DMS 273 (cell line): ENCODE measurements at regions not wholly inside any gene's neighbourhood (a gene's known extent, or its start where the extent isn't known, plus 50 kb on each side); places are given as distances from the start of the nearest gene placed in this dataset.
"Not testable (repeated sequence)": the region's sequence is repeated elsewhere in the genome, so short reads cannot be mapped to it uniquely, and the experiment has no call there.

ENCODE experiments used
- DNase-seq: peaks from one replicate; lab custom pipeline; 2025; ENCODE audit not compliant: unreplicated experiment; lab: John Stamatoyannopoulos, UW

- DNase-seq = no peak
These were observed 112.3 kb downstream of the PCSK1 start for GRCh38 chr5:96320797-96321196.

GRCh38 chr5:96319981-96320739 lies 112.9 kb downstream of the PCSK1 start:
- DNase-seq = not testable (repeated sequence)

- DNase-seq = peak; percentile 8
These were observed 114.4 kb downstream of the PCSK1 start for GRCh38 chr5:96318569-96319110.

GRCh38 chr5:96317945-96318344 lies 115.1 kb downstream of the PCSK1 start:
- DNase-seq = no peak

- DNase-seq = no peak
These were observed 116.6 kb downstream of the PCSK1 start for GRCh38 chr5:96316487-96316886.

GRCh38 chr5:96316017-96316416 lies 117.0 kb downstream of the PCSK1 start:
- peak; percentile 35 for DNase-seq

GRCh38 chr5:96315431-96315830 lies 117.6 kb downstream of the PCSK1 start:
- DNase-seq = no peak

GRCh38 chr5:96312383-96312782 lies 120.7 kb downstream of the PCSK1 start:
- DNase-seq = no peak

- not testable (repeated sequence) for DNase-seq
These were observed 126.0 kb downstream of the PCSK1 start for GRCh38 chr5:96307047-96307446.

- no peak for DNase-seq
These were observed 130.8 kb downstream of the PCSK1 start for GRCh38 chr5:96302174-96302738.

- DNase-seq = no peak
These were observed 132.1 kb downstream of the PCSK1 start for GRCh38 chr5:96300976-96301375.

- no peak for DNase-seq
These were observed 135.2 kb downstream of the PCSK1 start for GRCh38 chr5:96297867-96298266.

GRCh38 chr5:96297290-96297689 lies 135.8 kb downstream of the PCSK1 start:
- DNase-seq = peak; percentile 29

- DNase-seq = no peak
These were observed 138.2 kb downstream of the PCSK1 start for GRCh38 chr5:96294884-96295202.

- DNase-seq = no peak
These were observed 138.8 kb downstream of the PCSK1 start for GRCh38 chr5:96293966-96294883.

GRCh38 chr5:96292582-96293247 lies 140.3 kb downstream of the PCSK1 start:
- no peak for DNase-seq

- DNase-seq = not testable (repeated sequence)
These were observed 143.8 kb downstream of the PCSK1 start for GRCh38 chr5:96289287-96289686.

GRCh38 chr5:96288845-96289185 lies 144.2 kb downstream of the PCSK1 start:
- DNase-seq = no peak

- no peak for DNase-seq
These were observed 144.7 kb downstream of the PCSK1 start for GRCh38 chr5:96288166-96288844.

- no peak for DNase-seq
These were observed 145.9 kb downstream of the PCSK1 start for GRCh38 chr5:96287136-96287535.

GRCh38 chr5:96285823-96286222 lies 147.2 kb downstream of the PCSK1 start:
- no peak for DNase-seq
